ENCODE measurements at regions not wholly inside any gene's neighbourhood (a gene's known extent, or its start where the extent isn't known, plus 50 kb on each side); places are given as distances from the start of the nearest gene placed in this dataset.

DNA sequence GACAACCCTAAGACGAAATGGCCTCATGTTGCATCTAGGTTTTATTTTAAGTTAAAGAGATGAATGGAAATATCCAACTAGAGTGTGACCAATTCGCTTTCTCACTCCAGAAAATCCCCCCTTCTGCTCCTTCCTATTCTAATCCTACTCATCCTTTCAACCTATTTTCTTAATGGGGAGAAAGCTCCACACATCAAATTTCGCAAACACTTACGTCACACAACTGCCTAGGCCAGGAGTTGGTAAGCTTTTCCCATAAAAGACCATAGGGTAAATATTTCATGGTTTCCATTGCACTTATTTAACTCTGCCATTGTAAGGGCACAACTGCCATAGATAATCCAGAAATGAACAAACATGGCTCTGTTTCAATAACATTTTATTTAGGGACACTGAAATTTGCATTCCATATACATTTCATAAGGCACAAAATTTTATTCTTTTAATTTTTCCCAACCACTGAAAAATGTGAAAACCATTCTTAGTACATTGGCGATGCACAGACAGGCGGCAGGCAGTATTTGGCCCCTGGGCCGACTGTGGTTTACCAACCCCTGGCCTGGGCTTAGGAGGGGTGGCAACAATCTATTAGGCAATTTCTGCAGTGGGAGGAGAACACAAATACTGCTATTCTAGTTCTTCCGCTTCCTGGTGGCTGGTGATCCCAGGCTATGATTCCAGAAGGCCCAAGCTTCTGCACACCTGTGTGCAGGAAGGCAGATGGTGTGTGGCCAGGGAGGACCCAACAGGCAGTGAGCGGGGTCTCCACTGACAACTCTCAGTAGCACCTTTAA lies 67.2 kb upstream of the FOXN3 start:
- no peak for TF ChIP-seq EZH2phosphoT487 (IDR thresholded peaks at IDR 0.05; ENCODE audit: low read depth)
- TF ChIP-seq, protein P1, sequence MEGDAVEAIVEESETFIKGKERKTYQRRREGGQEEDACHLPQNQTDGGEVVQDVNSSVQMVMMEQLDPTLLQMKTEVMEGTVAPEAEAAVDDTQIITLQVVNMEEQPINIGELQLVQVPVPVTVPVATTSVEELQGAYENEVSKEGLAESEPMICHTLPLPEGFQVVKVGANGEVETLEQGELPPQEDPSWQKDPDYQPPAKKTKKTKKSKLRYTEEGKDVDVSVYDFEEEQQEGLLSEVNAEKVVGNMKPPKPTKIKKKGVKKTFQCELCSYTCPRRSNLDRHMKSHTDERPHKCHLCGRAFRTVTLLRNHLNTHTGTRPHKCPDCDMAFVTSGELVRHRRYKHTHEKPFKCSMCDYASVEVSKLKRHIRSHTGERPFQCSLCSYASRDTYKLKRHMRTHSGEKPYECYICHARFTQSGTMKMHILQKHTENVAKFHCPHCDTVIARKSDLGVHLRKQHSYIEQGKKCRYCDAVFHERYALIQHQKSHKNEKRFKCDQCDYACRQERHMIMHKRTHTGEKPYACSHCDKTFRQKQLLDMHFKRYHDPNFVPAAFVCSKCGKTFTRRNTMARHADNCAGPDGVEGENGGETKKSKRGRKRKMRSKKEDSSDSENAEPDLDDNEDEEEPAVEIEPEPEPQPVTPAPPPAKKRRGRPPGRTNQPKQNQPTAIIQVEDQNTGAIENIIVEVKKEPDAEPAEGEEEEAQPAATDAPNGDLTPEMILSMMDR (IDR thresholded peaks at IDR 0.05; ENCODE audit: low read depth, low read length), result no peak
- H3K4me2 ChIP-seq (ENCODE audit: low read length), result no peak overlapping the region
- H3K4me1 ChIP-seq (ENCODE audit: low read length), result peaks cover 6% of the 10 kb centered on the region
- no peaks in the 10 kb centered on the region for H3K27me3 ChIP-seq (ENCODE audit: low read depth, low read length)
- no peaks in the 10 kb centered on the region for H3K9me3 ChIP-seq (ENCODE audit: insufficient read depth, low read length)
- H4K20me1 ChIP-seq (ENCODE audit: insufficient read depth, low read length), result no peaks in the 10 kb centered on the region
- no peak overlapping the region for H3K27ac ChIP-seq (ENCODE audit: low read length)
- H3K4me3 ChIP-seq (ENCODE audit: low read length), result no peak overlapping the region
- H3K9ac ChIP-seq (ENCODE audit: low read length), result no peak overlapping the region
- no peaks in the 10 kb centered on the region for H3K36me3 ChIP-seq (replicated peaks; ENCODE audit: low read depth, low read length)
- H3K79me2 ChIP-seq (ENCODE audit: low read length), result no peaks in the 10 kb centered on the region
- H2AFZ ChIP-seq (ENCODE audit: low read depth, low read length), result no peak overlapping the region

DNA sequence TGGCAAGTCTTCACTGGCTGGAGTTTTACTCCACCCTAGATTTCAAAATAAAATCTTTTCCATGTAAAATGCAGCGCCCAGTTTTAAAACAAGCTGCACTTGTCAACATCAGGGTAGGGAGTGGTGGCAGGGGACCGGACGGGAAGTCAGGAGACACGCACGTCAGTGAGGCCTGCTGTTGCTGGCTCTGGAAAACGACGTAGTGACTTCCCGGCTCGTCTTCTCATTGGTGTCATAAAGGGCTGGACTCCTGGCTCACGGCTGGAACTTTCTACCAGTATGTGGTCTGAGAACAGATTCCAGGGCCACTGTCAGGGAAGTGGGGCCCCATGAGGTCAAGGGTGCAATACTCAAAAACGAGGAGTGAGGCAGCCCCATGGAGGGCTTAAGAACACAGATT lies 64.2 kb upstream of the FOXN3 start:
- Histone ChIP-seq H3K27ac (ENCODE audit: low read length) (no peak overlapping the region), H2AFZ (ENCODE audit: low read depth, low read length) (no peak overlapping the region), H3K4me2 (ENCODE audit: low read length) (no peak overlapping the region), H3K9ac (ENCODE audit: low read length) (no peak overlapping the region), H4K20me1 (ENCODE audit: insufficient read depth, low read length) (no peaks in the 10 kb centered on the region), H3K27me3 (ENCODE audit: low read depth, low read length) (no peaks in the 10 kb centered on the region), H3K4me1 (ENCODE audit: low read length) (peaks cover 6% of the 10 kb centered on the region), H3K79me2 (ENCODE audit: low read length) (no peaks in the 10 kb centered on the region), H3K36me3 (replicated peaks; ENCODE audit: low read depth, low read length) (no peaks in the 10 kb centered on the region), H3K9me3 (ENCODE audit: insufficient read depth, low read length) (no peaks in the 10 kb centered on the region), H3K4me3 (ENCODE audit: low read length) (no peak overlapping the region)
- TF ChIP-seq EZH2phosphoT487 (IDR thresholded peaks at IDR 0.05; ENCODE audit: low read depth), result no peak
- TF ChIP-seq, protein P1 (IDR thresholded peaks at IDR 0.05; ENCODE audit: low read depth, low read length), result no peak

DNA sequence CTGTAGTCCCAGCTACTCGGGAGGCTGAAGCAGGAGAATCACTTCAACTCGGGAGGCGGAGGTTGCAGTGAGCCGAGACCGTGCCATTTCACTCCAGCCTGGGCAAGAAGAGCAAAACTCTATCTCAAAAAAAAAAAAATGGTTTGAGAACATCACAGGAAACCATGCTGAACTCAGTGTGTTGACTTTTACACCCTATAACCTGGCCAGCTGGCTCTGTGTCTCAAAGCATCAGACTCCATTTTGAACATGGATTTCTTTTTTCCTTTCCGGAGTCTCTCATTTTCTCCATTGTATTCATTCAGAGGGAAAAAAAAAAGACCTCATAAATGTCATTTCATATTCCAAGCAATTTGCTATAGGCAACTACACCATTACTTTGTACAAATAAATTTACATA lies 63.2 kb upstream of the FOXN3 start:
- Histone ChIP-seq H3K4me2 (ENCODE audit: low read length) (no peak overlapping the region), H4K20me1 (ENCODE audit: insufficient read depth, low read length) (no peaks in the 10 kb centered on the region), H3K9me3 (ENCODE audit: insufficient read depth, low read length) (no peaks in the 10 kb centered on the region), H3K4me3 (ENCODE audit: low read length) (no peak overlapping the region), H3K79me2 (ENCODE audit: low read length) (no peaks in the 10 kb centered on the region), H3K36me3 (replicated peaks; ENCODE audit: low read depth, low read length) (no peaks in the 10 kb centered on the region), H3K4me1 (ENCODE audit: low read length) (peaks cover 6% of the 10 kb centered on the region), H3K27me3 (ENCODE audit: low read depth, low read length) (no peaks in the 10 kb centered on the region), H2AFZ (ENCODE audit: low read depth, low read length) (no peak overlapping the region), H3K9ac (ENCODE audit: low read length) (no peak overlapping the region), H3K27ac (ENCODE audit: low read length) (no peak overlapping the region)
- no peak for TF ChIP-seq EZH2phosphoT487 (IDR thresholded peaks at IDR 0.05; ENCODE audit: low read depth)
- TF ChIP-seq, protein P1 (IDR thresholded peaks at IDR 0.05; ENCODE audit: low read depth, low read length), result no peak

- Histone ChIP-seq H3K27me3 (ENCODE audit: low read depth, low read length) (no peaks in the 10 kb centered on the region), H3K4me2 (ENCODE audit: low read length) (no peak overlapping the region), H2AFZ (ENCODE audit: low read depth, low read length) (no peak overlapping the region), H3K79me2 (ENCODE audit: low read length) (no peaks in the 10 kb centered on the region), H3K9ac (ENCODE audit: low read length) (no peak overlapping the region), H3K4me3 (ENCODE audit: low read length) (no peak overlapping the region), H3K9me3 (ENCODE audit: insufficient read depth, low read length) (no peaks in the 10 kb centered on the region), H3K27ac (ENCODE audit: low read length) (no peak overlapping the region), H3K4me1 (ENCODE audit: low read length) (peaks cover 6% of the 10 kb centered on the region), H4K20me1 (ENCODE audit: insufficient read depth, low read length) (no peaks in the 10 kb centered on the region), H3K36me3 (replicated peaks; ENCODE audit: low read depth, low read length) (no peaks in the 10 kb centered on the region)
- TF ChIP-seq, protein P1 (IDR thresholded peaks at IDR 0.05; ENCODE audit: low read depth, low read length), result no peak
- no peak for TF ChIP-seq EZH2phosphoT487 (IDR thresholded peaks at IDR 0.05; ENCODE audit: low read depth)
Observed at GRCh38 chr14:89479802-89480201, 62.8 kb upstream of the FOXN3 start.

All from OCI-LY3 (cell line).